Natural killer cell treated with Interleukin-12 subunit alpha and Interleukin-12 subunit beta and Interleukin-15 and Interleukin-18, amount 100 ng/mL, for 72 hours (primary cell): ENCODE measurements at regions not wholly inside any gene's neighbourhood (a gene's known extent, or its start where the extent isn't known, plus 50 kb on each side); places are given as distances from the start of the nearest gene placed in this dataset.

Experiments used
- ATAC-seq, 2 donors: fragments of 150-1000 bp; cut with Tn5 transposase in 1 of 2; sonication (Bioruptor Pico), chemical (Tn5 transposase) in 1 of 2; 2 replicates each; pipeline ENCODE4 v1.10.0; 2021
- DNase-seq: peaks from one replicate; pipeline ENCODE4 v3.0.0; 2022; ENCODE audit warnings: low spot score
- H3K27ac Mint-ChIP-seq, 2 donors: 1 replicate in 1 of 2; 2 replicates in 1 of 2; pipeline ENCODE4 v1.8.0; 2022; ENCODE audit warnings: mixed read lengths in 2 of 2, mild to moderate bottlenecking in 1 of 2, moderate library complexity in 1 of 2
- H3K27me3 Mint-ChIP-seq, 2 donors: 1 replicate in 1 of 2; 2 replicates in 1 of 2; pipeline ENCODE4 v1.8.0; 2022; ENCODE audit warnings: mixed read lengths in 2 of 2
- H3K36me3 Mint-ChIP-seq: one replicate; pipeline ENCODE4 v1.8.0; 2022; ENCODE audit warnings: mixed read lengths
- H3K4me1 Mint-ChIP-seq, 2 donors: 1 replicate in 1 of 2; 2 replicates in 1 of 2; pipeline ENCODE4 v1.8.0; 2022; ENCODE audit warnings: low read depth in 2 of 2, mixed read lengths in 2 of 2, mild to moderate bottlenecking in 1 of 2
- H3K4me3 Mint-ChIP-seq: one replicate; pipeline ENCODE4 v1.8.0; 2022; ENCODE audit warnings: mixed read lengths
- H3K9me3 Mint-ChIP-seq: 2 replicates; pipeline ENCODE4 v1.8.0; 2022; ENCODE audit warnings: mixed read lengths

DNA sequence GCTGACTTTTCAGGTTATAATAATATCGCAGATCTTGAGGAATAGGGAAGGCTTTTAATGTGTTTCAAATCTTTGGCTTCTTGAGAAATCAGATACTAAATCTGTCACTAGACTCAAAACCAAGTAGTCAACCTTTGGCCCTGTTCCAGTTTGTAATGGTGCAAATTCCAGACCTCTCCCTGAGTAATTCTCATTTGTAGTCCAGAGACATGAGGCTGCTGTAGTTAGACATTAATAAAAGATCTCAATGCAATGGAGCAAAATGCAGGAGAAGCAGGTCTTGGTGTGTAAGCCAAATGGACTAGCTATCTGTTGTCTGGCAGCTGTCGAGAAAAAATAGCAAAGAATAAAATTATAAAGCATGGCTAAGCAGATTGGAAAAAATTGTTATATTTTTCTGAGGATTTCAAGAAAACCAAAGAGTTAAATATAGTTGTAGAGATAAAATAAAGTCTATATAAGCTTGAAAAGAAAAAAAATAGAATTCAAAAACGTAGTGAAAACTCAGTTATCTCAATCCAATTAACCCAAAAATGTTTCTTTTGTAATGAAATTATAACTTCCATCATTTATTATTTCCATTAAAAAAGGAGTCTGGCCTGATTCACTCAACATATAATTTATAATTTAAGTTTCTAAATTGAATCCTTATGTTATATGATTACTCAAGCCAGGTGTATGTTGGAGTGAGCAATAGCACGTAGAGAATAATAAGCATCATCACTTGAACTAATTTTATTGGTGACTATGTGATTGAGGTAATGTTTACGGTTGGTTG lies 161.5 kb upstream of the ADGRB3 start:
- DNase-seq (no peak), ATAC-seq (no peak)
- Mint-ChIP-seq H3K9me3 (peaks cover 8% of the 10 kb centered on the region), H3K36me3 (no peaks in the 10 kb centered on the region), H3K4me3 (no peak overlapping the region), H3K27ac (no peak overlapping the region), H3K4me1 (no peaks in the 10 kb centered on the region), H3K27me3 (no peaks in the 10 kb centered on the region)

- Mint-ChIP-seq H3K36me3 (peaks cover 5% of the 10 kb centered on the region), H3K4me1 (no peaks in the 10 kb centered on the region), H3K4me3 (no peak overlapping the region), H3K9me3 (peaks cover 12% of the 10 kb centered on the region), H3K27me3 (no peaks in the 10 kb centered on the region), H3K27ac (no peak overlapping the region)
- DNase-seq (no peak), ATAC-seq (no peak)
Measured at GRCh38 chr6:68468244-68468884, 166.7 kb upstream of the ADGRB3 start.

- no peaks in the 10 kb centered on the region for H3K4me1 Mint-ChIP-seq
- H3K36me3 Mint-ChIP-seq, result peaks cover 13% of the 10 kb centered on the region
- no peak for DNase-seq
- H3K27ac Mint-ChIP-seq, result no peak overlapping the region
- H3K9me3 Mint-ChIP-seq, result peaks cover 15% of the 10 kb centered on the region
- no peak overlapping the region for H3K4me3 Mint-ChIP-seq
- no peaks in the 10 kb centered on the region for H3K27me3 Mint-ChIP-seq
- no peak for ATAC-seq
Measured at GRCh38 chr6:68458447-68458846, 176.6 kb upstream of the ADGRB3 start.

- no peaks in the 10 kb centered on the region for H3K27me3 Mint-ChIP-seq
- no peak for ATAC-seq
- H3K9me3 Mint-ChIP-seq, result peaks cover 8% of the 10 kb centered on the region
- no peaks in the 10 kb centered on the region for H3K36me3 Mint-ChIP-seq
- H3K27ac Mint-ChIP-seq, result no peak overlapping the region
- no peaks in the 10 kb centered on the region for H3K4me1 Mint-ChIP-seq
- no peak for DNase-seq
- no peak overlapping the region for H3K4me3 Mint-ChIP-seq
Measured at GRCh38 chr6:68447112-68447511, 188.0 kb upstream of the ADGRB3 start.

DNA sequence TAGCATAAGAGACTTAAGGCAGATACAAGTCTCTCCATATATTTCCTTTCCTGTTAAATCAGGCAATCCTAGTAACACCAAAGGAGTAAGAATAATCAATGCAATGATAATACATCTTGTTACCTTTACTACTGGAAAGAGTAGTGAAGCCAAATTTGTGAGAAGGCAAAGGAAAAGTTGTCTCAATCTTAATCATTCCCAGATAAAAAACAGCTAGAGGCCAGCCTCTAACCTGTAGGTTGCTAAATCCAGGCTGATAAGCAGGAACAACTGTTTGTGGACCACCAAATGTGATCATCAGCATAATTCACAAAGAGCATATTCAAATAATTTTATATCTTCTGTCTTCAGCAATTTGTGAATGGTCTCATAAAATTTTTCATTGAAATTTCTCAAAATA lies 189.2 kb upstream of the ADGRB3 start:
- no peak overlapping the region for H3K4me3 Mint-ChIP-seq
- H3K36me3 Mint-ChIP-seq, result no peaks in the 10 kb centered on the region
- H3K9me3 Mint-ChIP-seq, result no peaks in the 10 kb centered on the region
- no peaks in the 10 kb centered on the region for H3K4me1 Mint-ChIP-seq
- ATAC-seq (no peak), DNase-seq (no peak)
- H3K27me3 Mint-ChIP-seq, result no peaks in the 10 kb centered on the region
- H3K27ac Mint-ChIP-seq, result no peak overlapping the region

DNA sequence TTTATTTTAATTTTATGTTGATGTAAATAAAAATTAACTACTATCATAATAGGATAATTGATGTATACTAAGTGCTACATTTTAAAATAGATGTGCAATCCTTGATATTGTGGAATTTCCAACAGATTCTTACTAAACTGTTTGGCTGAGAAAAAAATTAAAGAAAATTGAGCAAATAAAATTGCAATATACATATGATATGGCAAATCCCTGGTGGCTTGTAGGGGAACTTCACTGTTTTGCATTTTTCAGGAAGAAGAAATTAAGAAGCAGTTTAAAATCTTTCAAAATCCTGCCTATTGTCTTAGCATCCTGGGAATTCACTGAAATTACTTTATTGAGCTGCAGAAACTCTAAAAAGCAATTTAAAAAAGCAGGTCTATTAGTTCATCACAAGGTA lies 191.4 kb upstream of the ADGRB3 start:
- no peak for DNase-seq
- Mint-ChIP-seq H3K9me3 (no peaks in the 10 kb centered on the region), H3K4me1 (no peaks in the 10 kb centered on the region), H3K4me3 (no peak overlapping the region), H3K36me3 (no peaks in the 10 kb centered on the region), H3K27me3 (no peaks in the 10 kb centered on the region), H3K27ac (no peak overlapping the region)
- ATAC-seq, result no peak

GRCh38 chr6:68427630-68428029 lies 207.5 kb upstream of the ADGRB3 start:
- Mint-ChIP-seq H3K27me3 (no peaks in the 10 kb centered on the region), H3K9me3 (peaks cover 16% of the 10 kb centered on the region), H3K36me3 (peaks cover 10% of the 10 kb centered on the region), H3K4me1 (no peaks in the 10 kb centered on the region), H3K4me3 (no peak overlapping the region), H3K27ac (no peak overlapping the region)
- DNase-seq (no peak), ATAC-seq (no peak)

DNA sequence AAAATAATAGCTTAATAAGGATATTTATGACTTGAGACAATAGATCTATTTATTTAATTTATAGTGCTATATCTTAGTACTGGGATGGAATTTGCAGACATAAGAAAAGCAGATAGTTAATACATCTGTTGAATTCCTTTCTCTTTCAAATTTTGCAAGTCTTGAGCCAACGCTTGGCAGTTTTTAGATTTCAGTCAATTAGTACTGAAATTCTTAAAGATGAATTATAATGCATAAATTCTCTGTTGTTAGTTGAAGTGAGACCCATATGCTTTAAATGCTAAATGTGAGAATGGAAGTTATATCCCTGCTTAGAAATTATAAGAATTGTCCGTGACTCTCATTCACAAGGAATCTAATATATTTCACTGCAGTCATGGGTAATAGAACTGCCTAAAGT lies 225.1 kb upstream of the ADGRB3 start:
- no peak for ATAC-seq
- Mint-ChIP-seq H3K4me1 (no peaks in the 10 kb centered on the region), H3K36me3 (no peaks in the 10 kb centered on the region), H3K9me3 (peaks cover 18% of the 10 kb centered on the region), H3K27ac (no peak overlapping the region), H3K27me3 (no peaks in the 10 kb centered on the region), H3K4me3 (no peak overlapping the region)
- no peak for DNase-seq

GRCh38 chr6:68400396-68400795 lies 234.7 kb upstream of the ADGRB3 start:
- peaks cover 5% of the 10 kb centered on the region for H3K36me3 Mint-ChIP-seq
- no peak overlapping the region for H3K4me3 Mint-ChIP-seq
- DNase-seq, result no peak
- H3K9me3 Mint-ChIP-seq, result peaks cover 18% of the 10 kb centered on the region
- no peaks in the 10 kb centered on the region for H3K27me3 Mint-ChIP-seq
- H3K4me1 Mint-ChIP-seq, result no peaks in the 10 kb centered on the region
- no peak overlapping the region for H3K27ac Mint-ChIP-seq
- ATAC-seq, result no peak

DNA sequence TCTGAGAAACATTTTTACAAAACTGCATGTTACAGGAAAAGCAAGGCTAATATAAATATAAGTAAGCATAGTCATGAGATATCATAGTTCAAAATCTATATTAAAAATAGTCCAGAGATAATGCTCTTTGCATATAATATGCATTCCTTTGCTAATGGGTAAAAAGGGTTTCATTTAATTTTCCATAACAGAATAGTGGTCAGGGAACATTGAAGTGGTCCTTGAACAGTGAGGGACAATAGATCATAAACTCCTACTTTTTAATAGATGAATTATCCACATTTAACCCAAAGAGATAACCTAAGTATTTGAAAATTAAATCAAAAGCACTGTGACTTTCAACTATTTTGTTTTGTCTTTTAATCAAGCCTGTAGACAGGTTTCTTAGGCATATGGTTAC lies 243.1 kb upstream of the ADGRB3 start:
- H3K27ac Mint-ChIP-seq, result no peak overlapping the region
- peaks cover 7% of the 10 kb centered on the region for H3K9me3 Mint-ChIP-seq
- ATAC-seq (no peak), DNase-seq (no peak)
- H3K27me3 Mint-ChIP-seq, result no peaks in the 10 kb centered on the region
- no peaks in the 10 kb centered on the region for H3K36me3 Mint-ChIP-seq
- no peak overlapping the region for H3K4me3 Mint-ChIP-seq
- H3K4me1 Mint-ChIP-seq, result no peaks in the 10 kb centered on the region

GRCh38 chr6:68372991-68373390 lies 262.1 kb upstream of the ADGRB3 start:
- Mint-ChIP-seq H3K36me3 (peaks cover 5% of the 10 kb centered on the region), H3K4me3 (no peak overlapping the region), H3K27ac (no peak overlapping the region), H3K9me3 (peaks cover 35% of the 10 kb centered on the region), H3K27me3 (no peaks in the 10 kb centered on the region), H3K4me1 (no peaks in the 10 kb centered on the region)
- DNase-seq (no peak), ATAC-seq (no peak)

- DNase-seq (no peak), ATAC-seq (no peak)
- Mint-ChIP-seq H3K36me3 (peaks cover 6% of the 10 kb centered on the region), H3K9me3 (peaks cover 35% of the 10 kb centered on the region), H3K27me3 (no peaks in the 10 kb centered on the region), H3K27ac (no peak overlapping the region), H3K4me3 (no peak overlapping the region), H3K4me1 (no peaks in the 10 kb centered on the region)
Measured at GRCh38 chr6:68368845-68369244, 266.2 kb upstream of the ADGRB3 start.

GRCh38 chr6:68364271-68364805 lies 270.7 kb upstream of the ADGRB3 start:
- Mint-ChIP-seq H3K27me3 (no peaks in the 10 kb centered on the region), H3K4me3 (no peak overlapping the region), H3K36me3 (peaks cover 6% of the 10 kb centered on the region), H3K4me1 (no peaks in the 10 kb centered on the region), H3K9me3 (peaks cover 24% of the 10 kb centered on the region), H3K27ac (no peak overlapping the region)
- ATAC-seq, result no peak
- DNase-seq, result no peak

- Mint-ChIP-seq H3K4me1 (no peaks in the 10 kb centered on the region), H3K4me3 (no peak overlapping the region), H3K36me3 (no peaks in the 10 kb centered on the region), H3K9me3 (peaks cover 10% of the 10 kb centered on the region), H3K27me3 (no peaks in the 10 kb centered on the region), H3K27ac (no peak overlapping the region)
- ATAC-seq (no peak), DNase-seq (no peak)
Measured at GRCh38 chr6:68343901-68344300, 291.2 kb upstream of the ADGRB3 start.
